Right lobe of liver (tissue), 4 donors: ENCODE measurements at regions not wholly inside any gene's neighbourhood (a gene's known extent, or its start where the extent isn't known, plus 50 kb on each side); places are given as distances from the start of the nearest gene placed in this dataset.

Source experiments
- CTCF ChIP-seq, 4 donors: fragments of 200-600 bp in 3 of 4; fragments of 450-650 bp in 1 of 4; IDR thresholded peaks; one replicate each; pipeline versions ENCODE4 v1.5.1 to v1.8.0; 2016 to 2022; ENCODE audit warnings: antibody characterized with exemption in 4 of 4, mild to moderate bottlenecking in 2 of 4
- POLR2A ChIP-seq: fragments of 450-650 bp; IDR thresholded peaks from one replicate; pipeline ENCODE4 v1.6.1; 2017; ENCODE audit warnings: antibody characterized with exemption, mild to moderate bottlenecking
- donor health status: DM: no; HTN: no; CAD: no.
- donor health status: DM: no; HTN: no; CAD: no.
- donor health status: DM: no; HTN: yes; CAD: no.

DNA sequence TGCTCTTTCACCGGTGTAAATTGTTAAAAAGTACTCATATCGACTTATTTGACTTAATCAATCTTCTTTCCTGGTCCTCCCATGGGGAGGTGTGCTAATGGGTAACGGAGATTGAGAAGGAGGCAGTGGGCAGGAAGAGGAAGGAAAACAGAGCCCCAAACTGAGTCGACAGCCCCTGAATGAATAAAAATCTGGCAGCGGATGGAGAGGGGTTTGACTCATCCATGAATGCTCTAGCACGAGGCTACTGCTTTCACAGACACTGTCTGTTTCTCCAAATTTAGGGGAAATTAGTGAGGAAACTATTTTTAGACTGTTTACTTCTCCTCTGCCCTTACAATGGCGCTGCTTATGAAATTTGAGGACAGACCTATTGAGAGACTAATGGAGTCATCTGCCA lies 142.2 kb upstream of the ATXN1 start:
- no peak for TF ChIP-seq CTCF (IDR thresholded peaks at IDR 0.05)
- TF ChIP-seq POLR2A, result no peak
